HPDE6-E6E7 (cell line): ENCODE measurements at regions not wholly inside any gene's neighbourhood (a gene's known extent, or its start where the extent isn't known, plus 50 kb on each side); places are given as distances from the start of the nearest gene placed in this dataset.
A peak's percentile ranks its signal among the peaks of the same experiment; 100 is the strongest.

Experiments
- DNase-seq: peaks from one replicate; pipeline ENCODE4 v3.0.0; 2011; ENCODE audit warnings: missing footprints; ENCODE audit errors: extremely low spot score

GRCh38 chr9:28318515-28318914 lies 745.2 kb upstream of the C9orf72 start:
- no peak for DNase-seq

- no peak for DNase-seq
Observed at GRCh38 chr9:28319981-28320380, 746.7 kb upstream of the C9orf72 start.

GRCh38 chr9:28320616-28321015 lies 747.3 kb upstream of the C9orf72 start:
- no peak for DNase-seq

GRCh38 chr9:28329323-28329722 lies 756.0 kb upstream of the C9orf72 start:
- peak; percentile 16 for DNase-seq

DNA sequence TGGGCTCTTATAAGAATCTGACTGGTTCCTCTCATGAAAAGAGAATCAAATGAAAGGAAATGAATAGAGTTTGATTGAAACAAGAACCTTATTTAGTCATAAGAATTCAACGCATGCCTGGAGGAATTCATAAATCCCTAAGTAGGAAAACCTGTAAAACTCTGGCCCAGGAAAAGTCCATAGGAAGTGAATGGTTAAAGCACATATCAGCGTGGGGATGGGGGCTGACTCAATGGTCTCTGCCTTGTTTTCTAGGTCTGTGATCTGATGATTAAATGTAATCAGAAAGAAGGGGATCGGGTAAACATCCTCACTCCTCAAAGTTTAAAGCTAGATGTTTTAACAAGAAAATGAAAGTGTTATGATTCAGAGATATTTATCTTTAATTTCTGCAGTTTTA lies 759.4 kb upstream of the C9orf72 start:
- DNase-seq, result no peak

DNA sequence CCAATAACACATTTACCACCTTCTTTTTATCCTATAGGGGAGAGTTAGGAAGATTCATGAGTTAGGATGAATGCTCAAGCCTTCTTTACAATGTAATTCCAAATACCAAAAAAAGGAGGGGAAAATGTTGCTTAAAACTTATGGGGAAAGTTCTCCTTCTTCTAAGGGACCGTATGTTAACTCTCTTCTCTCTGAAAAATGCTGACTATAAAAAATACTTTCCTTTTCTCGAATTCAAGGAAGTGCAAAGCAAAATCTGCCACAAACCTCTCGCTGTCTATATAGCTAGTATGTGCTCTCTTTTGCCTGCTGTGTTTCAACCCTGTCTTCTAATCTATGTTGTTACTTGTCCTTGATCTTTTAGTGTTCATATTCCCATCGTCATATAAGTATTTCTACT lies 768.6 kb upstream of the C9orf72 start:
- DNase-seq, result no peak

DNA sequence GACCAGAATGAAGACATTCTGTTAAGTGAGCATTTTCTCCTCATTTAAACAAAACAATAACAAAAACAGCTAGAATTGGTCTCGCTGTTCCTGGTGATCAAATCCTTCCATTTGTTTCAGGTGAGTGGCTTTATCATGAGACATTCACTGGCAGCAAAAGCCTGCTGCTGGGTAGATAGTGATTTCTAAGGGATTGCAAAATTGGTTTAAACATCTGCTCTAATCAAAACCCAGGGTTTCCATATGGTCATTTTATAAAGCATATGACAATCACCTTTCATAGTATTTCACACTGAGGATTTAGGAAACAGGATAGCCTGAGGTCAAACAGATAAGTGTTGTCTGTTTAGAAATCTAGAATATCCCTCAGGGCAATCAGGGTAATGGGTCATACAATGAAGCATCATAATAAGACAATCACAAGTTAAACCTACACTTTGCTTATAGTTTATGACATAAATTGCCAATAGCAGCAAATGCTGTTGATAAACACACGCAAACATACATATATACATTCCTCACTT lies 769.6 kb upstream of the C9orf72 start:
- no peak for DNase-seq

- DNase-seq, result no peak
Observed at GRCh38 chr9:28363151-28363562, 789.9 kb upstream of the C9orf72 start.

GRCh38 chr9:28365020-28365640 lies 791.8 kb upstream of the C9orf72 start:
- DNase-seq, result peak; percentile 16

DNA sequence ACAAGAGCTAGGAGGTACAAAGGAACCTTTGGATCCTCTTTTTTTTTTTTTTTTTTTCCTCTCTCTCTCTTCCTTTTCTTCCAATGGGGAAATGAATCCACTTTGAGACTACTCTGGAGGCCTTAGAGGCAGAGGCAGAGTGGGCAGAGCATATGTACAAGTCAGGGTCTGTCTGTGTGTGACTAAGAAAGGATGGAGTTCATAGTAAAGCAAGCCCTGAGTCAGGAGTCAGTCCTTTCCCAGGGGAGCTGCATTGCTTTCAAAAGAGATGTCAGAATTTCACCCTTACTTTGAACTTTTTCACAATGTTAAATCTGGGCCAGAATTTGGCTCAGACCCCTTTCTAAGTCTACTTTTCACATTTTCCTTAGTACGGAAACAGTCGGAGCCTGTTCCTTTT lies 792.4 kb upstream of the C9orf72 start:
- peak; percentile 31 for DNase-seq

- DNase-seq, result no peak
Observed at GRCh38 chr9:28378231-28378630, 805.0 kb upstream of the C9orf72 start.

DNA sequence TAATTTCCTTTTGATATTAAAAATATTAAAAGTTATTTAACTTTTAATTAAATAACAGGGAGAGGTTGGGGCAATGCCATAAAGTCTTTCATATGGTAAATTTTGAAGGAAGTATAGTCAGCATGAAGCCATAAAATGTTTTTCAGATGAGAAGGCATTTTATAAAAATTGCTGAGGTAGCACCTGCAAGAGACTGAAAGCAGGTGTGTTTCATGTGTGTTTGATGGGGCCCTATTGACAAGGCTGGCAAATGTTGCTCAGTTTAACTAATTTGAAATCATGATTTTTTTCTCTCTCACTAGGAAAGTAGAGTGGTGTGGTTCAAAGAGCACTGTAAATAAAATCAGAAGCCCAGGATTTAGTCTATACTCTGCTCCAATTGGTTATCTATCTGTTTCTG lies 805.8 kb upstream of the C9orf72 start:
- no peak for DNase-seq

DNA sequence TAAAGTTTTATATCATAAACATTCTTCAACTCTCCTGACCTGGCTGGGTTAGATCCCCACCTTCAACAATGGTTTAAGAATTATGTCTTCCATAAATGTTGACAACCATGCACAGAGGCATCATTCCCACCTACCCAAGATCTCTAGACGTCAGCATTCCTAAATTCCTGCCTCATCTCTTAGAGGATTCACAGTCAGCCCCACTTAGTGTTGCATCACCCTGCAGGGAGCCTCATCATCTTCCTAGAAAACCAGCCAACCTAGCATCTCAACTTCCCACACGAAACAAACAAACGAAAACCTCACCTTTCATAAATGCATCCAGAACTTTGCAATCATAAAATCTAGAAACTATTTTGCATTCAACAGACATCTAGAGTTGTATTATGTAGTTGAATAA lies 816.1 kb upstream of the C9orf72 start:
- no peak for DNase-seq

- no peak for DNase-seq
Observed at GRCh38 chr9:28394774-28395173, 821.5 kb upstream of the C9orf72 start.

GRCh38 chr9:28396058-28396457 lies 822.8 kb upstream of the C9orf72 start:
- DNase-seq, result no peak

DNA sequence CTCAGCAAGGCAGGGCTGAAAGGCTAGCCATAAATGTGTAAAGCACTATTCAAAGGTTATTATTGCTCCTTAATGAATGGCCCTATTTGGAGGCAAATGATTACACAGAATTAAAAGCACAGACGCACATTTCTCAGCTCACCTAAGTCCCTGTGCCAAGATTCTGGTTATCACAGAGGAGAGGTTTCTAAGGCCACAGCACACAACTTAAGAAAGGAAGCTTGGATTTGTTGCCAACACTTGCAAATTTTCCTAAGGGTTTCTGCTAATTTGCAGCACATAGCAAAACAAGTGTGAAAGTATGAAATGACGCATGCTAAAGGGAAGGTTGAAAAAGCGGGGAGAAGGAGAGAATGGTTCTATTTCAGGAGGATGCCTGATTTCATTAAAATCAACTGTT lies 834.1 kb upstream of the C9orf72 start:
- DNase-seq, result no peak

DNA sequence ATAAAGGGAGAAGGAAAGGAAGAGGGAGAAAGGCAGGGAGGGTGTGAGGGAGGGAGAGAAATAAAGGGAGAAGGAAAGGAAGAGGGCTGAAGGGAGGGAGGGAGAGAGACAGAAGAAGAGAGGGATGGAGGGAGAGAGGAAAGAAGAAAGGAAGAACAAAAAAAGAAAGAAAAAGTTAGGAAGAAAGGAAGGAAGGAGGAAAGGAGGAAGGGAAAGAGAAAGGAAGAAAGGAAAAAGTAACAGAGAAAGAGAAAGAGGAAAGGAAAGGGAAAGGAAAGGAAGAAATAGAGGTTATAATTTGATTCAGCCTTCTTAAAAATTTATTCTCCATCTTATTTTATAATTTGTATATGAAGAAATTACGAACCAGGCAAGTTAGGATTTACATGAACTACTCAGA lies 836.6 kb upstream of the C9orf72 start:
- no peak for DNase-seq

GRCh38 chr9:28410411-28410810 lies 837.1 kb upstream of the C9orf72 start:
- DNase-seq, result no peak

GRCh38 chr9:28413471-28413870 lies 840.2 kb upstream of the C9orf72 start:
- DNase-seq, result no peak

DNA sequence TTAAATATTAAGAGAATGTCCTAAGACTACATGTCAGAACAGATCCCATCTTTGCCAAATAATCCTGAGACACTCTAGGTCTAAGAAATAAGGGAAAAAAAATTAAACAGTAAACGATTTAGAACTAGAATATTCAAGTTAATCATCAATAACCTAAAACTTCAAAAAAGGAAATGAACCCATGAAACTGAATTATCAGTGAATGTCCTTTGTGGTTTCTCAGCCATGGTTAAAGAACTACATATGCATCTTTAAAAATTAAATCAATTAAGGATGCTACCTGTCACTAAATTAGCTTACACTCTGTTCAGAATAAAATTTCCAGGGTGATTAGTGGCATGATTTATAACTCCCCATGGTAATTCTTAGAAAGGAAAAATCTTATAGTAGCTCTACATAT lies 850.0 kb upstream of the C9orf72 start:
- DNase-seq, result no peak

DNA sequence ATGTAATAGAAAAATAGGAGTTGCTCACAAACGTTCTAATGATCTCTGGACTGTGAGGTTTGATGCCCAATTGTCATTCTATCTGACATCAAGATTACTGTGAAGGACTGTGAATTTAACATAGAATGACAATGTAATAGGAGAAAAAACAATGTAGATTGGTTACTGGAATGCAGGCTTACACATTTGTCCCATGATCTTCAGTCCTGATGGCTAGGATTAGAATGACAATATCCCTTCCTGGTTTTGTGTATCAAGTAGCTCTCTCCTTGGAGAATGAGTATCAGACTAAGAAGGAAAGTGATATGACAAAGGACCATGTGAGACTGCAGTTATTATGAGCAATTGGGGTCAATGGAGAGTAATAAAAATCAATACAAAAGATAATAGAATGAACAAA lies 862.2 kb upstream of the C9orf72 start:
- DNase-seq, result no peak

DNA sequence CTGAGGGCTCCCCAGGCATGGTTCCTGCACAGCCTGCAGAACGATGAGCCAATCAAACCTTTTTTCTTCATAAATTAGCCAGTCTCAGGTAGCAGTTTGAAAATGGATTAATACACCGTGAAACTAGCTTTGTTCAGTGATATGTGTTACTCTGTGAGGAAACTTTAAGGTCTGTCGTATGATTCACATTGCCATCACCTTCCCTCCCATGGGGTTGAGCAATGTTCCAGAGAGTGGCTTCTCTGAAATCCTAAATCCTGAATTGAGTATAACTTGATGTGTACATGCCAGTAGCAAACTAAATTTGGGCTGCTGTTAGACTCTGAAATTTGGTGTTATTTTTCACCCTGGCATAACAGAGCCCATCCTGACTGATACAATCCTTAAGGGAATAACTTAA lies 866.4 kb upstream of the C9orf72 start:
- peak; percentile 29 for DNase-seq

DNA sequence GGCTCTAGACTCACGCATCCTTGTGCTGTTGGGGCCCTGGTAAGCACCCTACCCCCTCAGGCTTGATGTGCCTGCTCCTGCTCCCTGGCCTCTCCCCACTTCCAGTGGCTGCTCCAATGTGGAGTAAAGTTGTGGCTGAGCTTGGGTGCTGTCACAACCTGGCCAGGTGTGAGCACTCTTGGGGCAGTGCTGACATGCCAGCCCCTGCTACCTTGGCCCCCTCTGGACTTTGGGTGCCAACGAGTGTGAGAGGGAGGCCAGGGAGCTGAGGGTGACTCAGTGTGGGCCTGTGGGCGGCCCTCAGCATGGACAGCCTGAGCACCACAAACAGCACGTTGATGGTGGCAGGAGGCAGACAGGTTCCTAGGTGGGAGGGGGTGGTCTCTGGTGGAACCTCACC lies 870.2 kb upstream of the C9orf72 start:
- no peak for DNase-seq

- DNase-seq, result no peak
Observed at GRCh38 chr9:28444637-28445036, 871.4 kb upstream of the C9orf72 start.
